Suprapubic skin (tissue), 4 donors: ENCODE measurements at regions not wholly inside any gene's neighbourhood (a gene's known extent, or its start where the extent isn't known, plus 50 kb on each side); places are given as distances from the start of the nearest gene placed in this dataset.

Experiments
- CTCF ChIP-seq, 2 donors: fragments of 200-600 bp in 1 of 2; fragments of 450-650 bp in 1 of 2; sonication (generic) in 1 of 2; IDR thresholded peaks; one replicate each; pipeline ENCODE4 v1.5.1; 2016 to 2019; ENCODE audit warnings: antibody characterized with exemption in 2 of 2, mild to moderate bottlenecking in 1 of 2, moderate library complexity in 1 of 2
- EP300 ChIP-seq: sonication (generic); formaldehyde crosslinking; IDR thresholded peaks from one replicate; pipeline ENCODE4 v1.6.1; 2017; ENCODE audit warnings: antibody characterized with exemption
- POLR2A ChIP-seq, 2 donors: fragments of 450-650 bp; IDR thresholded peaks; one replicate each; pipeline ENCODE4 v1.6.1; 2017; ENCODE audit warnings: antibody characterized with exemption in 2 of 2, mild to moderate bottlenecking in 2 of 2, moderate library complexity in 2 of 2
- POLR2AphosphoS5 ChIP-seq, 3 donors: sonication (generic); formaldehyde crosslinking; IDR thresholded peaks; one replicate each; pipeline ENCODE4 v1.6.1; 2017; ENCODE audit warnings: antibody characterized with exemption in 3 of 3

- TF ChIP-seq CTCF (IDR thresholded peaks at IDR 0.05) (no peak), EP300 (no peak), POLR2A (IDR thresholded peaks at IDR 0.05) (no peak), POLR2AphosphoS5 (IDR thresholded peaks at IDR 0.05) (no peak)
These were observed 220.2 kb upstream of the MAD2L1 start for GRCh38 chr4:120286813-120287212.
